Lower leg skin (tissue), 4 donors: ENCODE measurements at regions not wholly inside any gene's neighbourhood (a gene's known extent, or its start where the extent isn't known, plus 50 kb on each side); places are given as distances from the start of the nearest gene placed in this dataset.

Source experiments
- DNase-seq, 2 donors: peaks; one replicate each; pipeline ENCODE4 v3.0.0-alpha.2; 2019; ENCODE audit warnings: low spot score in 2 of 2
- H3K4me3 ChIP-seq: fragments of 200-600 bp; sonication (generic); 2 replicates; pipeline ENCODE4 v1.5.1; 2017; ENCODE audit warnings: mild to moderate bottlenecking, low read depth; ENCODE audit not compliant: poor library complexity, severe bottlenecking
- CTCF ChIP-seq, 3 donors: fragments of 450-650 bp; IDR thresholded peaks; one replicate each; pipeline ENCODE4 v1.5.1; 2016; ENCODE audit warnings: antibody characterized with exemption in 3 of 3, mild to moderate bottlenecking in 3 of 3, moderate library complexity in 2 of 3
- POLR2A ChIP-seq, 2 donors: fragments of 450-650 bp; IDR thresholded peaks; one replicate each; pipeline ENCODE4 v1.6.1; 2016 to 2017; ENCODE audit warnings: antibody characterized with exemption in 2 of 2, mild to moderate bottlenecking in 1 of 2, moderate library complexity in 1 of 2
- WGBS, 2 donors: methylation state at CpG; one replicate each; pipeline ENCODE4 v1.1.5; 2018; 5-methylcytosine and 5-hydroxymethylcytosine counted together
- intact Hi-C: fragments of 100-400 bp; cut with DNase I; formaldehyde crosslinking; loops from one replicate; pipeline ENCODE4 v1.15.0; 2023; ENCODE audit warnings: low total_unique reads

- no peak for DNase-seq
- 52 to 60% methylated on average over 8 of the region's 8 CpGs for WGBS, 2 donors
- H3K4me3 ChIP-seq = no peak overlapping the region
- TF ChIP-seq POLR2A (IDR thresholded peaks at IDR 0.05) (no peak), CTCF (IDR thresholded peaks at IDR 0.05) (no peak)
- intact Hi-C loops = no loop called here
These were observed 196.3 kb downstream of the TTLL7 start for GRCh38 chr1:83802460-83803152.

GRCh38 chr1:83802023-83802422, 196.9 kb downstream of the TTLL7 start:
- intact Hi-C loops = no loop called here
- no peak for DNase-seq
- no peak overlapping the region for H3K4me3 ChIP-seq
- TF ChIP-seq POLR2A (IDR thresholded peaks at IDR 0.05) = no peak
- no peak for TF ChIP-seq CTCF (IDR thresholded peaks at IDR 0.05)
- 67% methylated on average over 3 of the region's 3 CpGs for WGBS, 2 donors

GRCh38 chr1:83800066-83800465, 198.9 kb downstream of the TTLL7 start:
- H3K4me3 ChIP-seq = no peak overlapping the region
- 59 to 67% methylated on average over 3 of the region's 3 CpGs for WGBS, 2 donors
- intact Hi-C loops = no loop called here
- TF ChIP-seq CTCF (IDR thresholded peaks at IDR 0.05) (no peak), POLR2A (IDR thresholded peaks at IDR 0.05) (no peak)
- DNase-seq = no peak

GRCh38 chr1:83799594-83799993, 199.3 kb downstream of the TTLL7 start:
- intact Hi-C loops = no loop called here
- DNase-seq = no peak
- no peak overlapping the region for H3K4me3 ChIP-seq
- WGBS, 2 donors = 41 to 57% methylated on average over 1 of the region's 1 CpG
- no peak for TF ChIP-seq POLR2A (IDR thresholded peaks at IDR 0.05)
- no peak for TF ChIP-seq CTCF (IDR thresholded peaks at IDR 0.05)

- DNase-seq = no peak
- intact Hi-C loops = no loop called here
- H3K4me3 ChIP-seq = no peak overlapping the region
- TF ChIP-seq POLR2A (IDR thresholded peaks at IDR 0.05) = no peak
- no peak for TF ChIP-seq CTCF (IDR thresholded peaks at IDR 0.05)
These were observed 200.0 kb downstream of the TTLL7 start for GRCh38 chr1:83798965-83799364.

GRCh38 chr1:83796409-83796808, 202.5 kb downstream of the TTLL7 start:
- WGBS, 2 donors = 75 to 82% methylated on average over 4 of the region's 4 CpGs
- TF ChIP-seq POLR2A (IDR thresholded peaks at IDR 0.05) (no peak), CTCF (IDR thresholded peaks at IDR 0.05) (no peak)
- DNase-seq = no peak
- intact Hi-C loops = no loop called here
- H3K4me3 ChIP-seq = no peak overlapping the region
